ENCODE measurements at regions not wholly inside any gene's neighbourhood (a gene's known extent, or its start where the extent isn't known, plus 50 kb on each side); places are given as distances from the start of the nearest gene placed in this dataset.
"Not testable (repeated sequence)": the region's sequence is repeated elsewhere in the genome, so short reads cannot be mapped to it uniquely, and the experiment has no call there.

DNA sequence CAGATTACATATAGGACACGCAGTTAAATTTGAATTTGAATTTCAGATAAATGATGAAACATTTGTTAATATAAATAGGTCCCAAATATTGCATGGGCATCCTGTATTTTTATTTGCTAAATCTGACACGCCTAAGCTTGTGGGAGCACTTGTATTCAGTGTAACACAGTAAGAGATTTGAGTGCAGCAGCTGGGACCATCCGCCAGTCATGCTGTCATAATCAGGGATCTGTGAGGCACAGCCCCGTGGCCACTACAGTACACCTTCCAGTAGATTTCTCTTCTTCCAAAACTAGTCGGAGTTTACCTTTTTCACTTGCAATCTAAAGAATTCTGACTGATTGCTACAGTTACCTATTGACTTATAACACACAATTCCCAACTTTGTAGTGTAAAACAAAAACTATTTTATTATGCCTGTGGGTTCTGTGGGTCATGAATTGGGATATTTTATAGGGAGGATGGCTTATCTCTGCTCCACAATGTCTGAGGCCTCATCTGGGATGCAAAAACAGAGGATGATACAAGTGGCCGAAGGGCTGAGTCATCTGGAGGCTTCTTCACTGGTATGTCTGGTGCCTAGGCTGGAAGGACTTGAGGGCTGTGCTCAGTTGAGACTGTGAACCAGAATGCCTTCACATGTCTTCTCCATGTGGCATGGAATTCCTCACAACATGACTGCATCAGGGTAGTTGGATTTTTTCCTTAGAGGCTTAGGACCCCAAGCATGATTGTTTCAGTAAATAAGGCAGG, 74.1 kb downstream of the PRSS23 start:
- POLR2A ChIA-PET: no interaction called here
- Histone ChIP-seq H3K36me3 (ENCODE audit: control insufficient read depth in 2 of 2, extremely low read depth in 1 of 2, insufficient read depth in 1 of 2, low read length in 1 of 2) (no peaks in the 10 kb centered on the region), H3K27ac (ENCODE audit: low read length) (no peak overlapping the region), H3K4me3 (ENCODE audit: control insufficient read depth in 1 of 2, extremely low read depth in 1 of 2, low read length in 1 of 2) (no peak overlapping the region), H3K9me3 (no peaks in the 10 kb centered on the region), H3K4me1 (ENCODE audit: control insufficient read depth in 1 of 2, extremely low read depth in 1 of 2, insufficient read depth in 2 of 2, low read length in 2 of 2) (no peaks in the 10 kb centered on the region), H3K27me3 (replicated peaks in 1 of 2; ENCODE audit: control insufficient read depth in 2 of 2, extremely low read depth in 1 of 2, insufficient read depth in 2 of 2, low read length in 1 of 2) (no peaks in the 10 kb centered on the region)
- WGBS (ENCODE audit: insufficient coverage): 56% methylated on average over 2 of the region's 6 CpGs
- ATAC-seq (replicated peaks in 1 of 4) (no peak), DNase-seq (no peak)
- Mint-ChIP-seq H3K9me3 (no peaks in the 10 kb centered on the region), H3K27me3 (peaks cover 0 to 3% of the 10 kb centered on the region in 2 donors), H3K4me1 (no peaks in the 10 kb centered on the region), H3K27ac (no peak overlapping the region), H3K4me3 (no peak overlapping the region), H3K36me3 (no peaks in the 10 kb centered on the region)
- CTCF ChIA-PET: no interaction called here

DNA sequence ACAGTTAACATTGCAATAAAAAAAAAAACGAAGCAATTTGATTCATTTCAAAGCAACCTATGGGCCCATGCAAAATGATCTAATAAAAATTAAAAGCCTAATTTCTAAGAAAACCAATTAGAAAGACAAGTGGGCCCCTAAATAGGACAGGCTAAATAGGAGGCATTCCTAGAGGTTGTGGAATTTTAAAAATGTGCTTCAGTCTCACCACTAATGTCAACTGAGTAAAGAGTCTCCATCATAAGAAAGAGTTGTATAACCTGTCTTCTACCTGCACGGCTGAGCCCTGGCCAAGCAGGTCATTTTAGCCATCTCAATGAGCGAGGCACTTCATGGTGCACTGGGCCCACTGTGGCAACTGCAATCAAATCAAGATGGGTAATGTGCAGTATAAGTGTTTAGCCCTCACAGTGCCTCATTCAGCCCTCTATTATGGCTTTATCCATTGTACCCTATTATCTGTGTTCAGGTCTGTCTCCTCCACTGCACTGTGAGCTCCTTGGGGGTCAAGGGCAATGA, 76.4 kb downstream of the PRSS23 start:
- no peaks in the 10 kb centered on the region for H3K9me3 ChIP-seq
- H3K27ac ChIP-seq (ENCODE audit: low read length): no peak overlapping the region
- H3K27me3 ChIP-seq (replicated peaks in 1 of 2; ENCODE audit: control insufficient read depth in 2 of 2, extremely low read depth in 1 of 2, insufficient read depth in 2 of 2, low read length in 1 of 2): no peaks in the 10 kb centered on the region
- Mint-ChIP-seq H3K4me1 (no peaks in the 10 kb centered on the region), H3K4me3 (no peak overlapping the region), H3K27ac (no peak overlapping the region), H3K36me3 (no peaks in the 10 kb centered on the region), H3K27me3 (peaks cover 0 to 3% of the 10 kb centered on the region in 2 donors), H3K9me3 (no peaks in the 10 kb centered on the region)
- ATAC-seq (replicated peaks in 1 of 4) (no peak), DNase-seq (no peak)
- no peaks in the 10 kb centered on the region for H3K4me1 ChIP-seq (ENCODE audit: control insufficient read depth in 1 of 2, extremely low read depth in 1 of 2, insufficient read depth in 2 of 2, low read length in 2 of 2)
- POLR2A ChIA-PET: no interaction called here
- no peak overlapping the region for H3K4me3 ChIP-seq (ENCODE audit: control insufficient read depth in 1 of 2, extremely low read depth in 1 of 2, low read length in 1 of 2)
- H3K36me3 ChIP-seq (ENCODE audit: control insufficient read depth in 2 of 2, extremely low read depth in 1 of 2, insufficient read depth in 1 of 2, low read length in 1 of 2): no peaks in the 10 kb centered on the region
- WGBS (ENCODE audit: insufficient coverage): no CpG with 5 or more reads among the region's 3 CpGs
- CTCF ChIA-PET: no interaction called here

GRCh38 chr11:86877503-86877902, 77.2 kb downstream of the PRSS23 start:
- Histone ChIP-seq H3K4me3 (ENCODE audit: control insufficient read depth in 1 of 2, extremely low read depth in 1 of 2, low read length in 1 of 2) (no peak overlapping the region), H3K36me3 (ENCODE audit: control insufficient read depth in 2 of 2, extremely low read depth in 1 of 2, insufficient read depth in 1 of 2, low read length in 1 of 2) (no peaks in the 10 kb centered on the region), H3K4me1 (ENCODE audit: control insufficient read depth in 1 of 2, extremely low read depth in 1 of 2, insufficient read depth in 2 of 2, low read length in 2 of 2) (no peaks in the 10 kb centered on the region), H3K9me3 (no peaks in the 10 kb centered on the region), H3K27ac (ENCODE audit: low read length) (no peak overlapping the region), H3K27me3 (replicated peaks in 1 of 2; ENCODE audit: control insufficient read depth in 2 of 2, extremely low read depth in 1 of 2, insufficient read depth in 2 of 2, low read length in 1 of 2) (no peaks in the 10 kb centered on the region)
- no peaks in the 10 kb centered on the region for H3K9me3 Mint-ChIP-seq
- ChIA-PET POLR2A (no interaction called here), CTCF (no interaction called here)
- ATAC-seq (replicated peaks in 1 of 4) (no peak), DNase-seq (no peak)
- no peaks in the 10 kb centered on the region for H3K4me1 Mint-ChIP-seq
- H3K27me3 Mint-ChIP-seq: peaks cover 0 to 3% of the 10 kb centered on the region in 2 donors
- no peaks in the 10 kb centered on the region for H3K36me3 Mint-ChIP-seq
- no peak overlapping the region for H3K4me3 Mint-ChIP-seq
- no peak overlapping the region for H3K27ac Mint-ChIP-seq

GRCh38 chr11:86879241-86879640, 76.0 kb downstream of the FZD4 start:
- POLR2A ChIA-PET; H3K4me3 Mint-ChIP-seq; H3K9me3 ChIP-seq; H3K9me3 Mint-ChIP-seq; H3K27me3 Mint-ChIP-seq; DNase-seq; H3K4me3 ChIP-seq (ENCODE audit: control insufficient read depth in 1 of 2, extremely low read depth in 1 of 2, low read length in 1 of 2); H3K4me1 ChIP-seq (ENCODE audit: control insufficient read depth in 1 of 2, extremely low read depth in 1 of 2, insufficient read depth in 2 of 2, low read length in 2 of 2); ATAC-seq (replicated peaks in 1 of 4); CTCF ChIA-PET; H3K36me3 Mint-ChIP-seq; H3K27ac ChIP-seq (ENCODE audit: low read length); H3K36me3 ChIP-seq (ENCODE audit: control insufficient read depth in 2 of 2, extremely low read depth in 1 of 2, insufficient read depth in 1 of 2, low read length in 1 of 2); H3K4me1 Mint-ChIP-seq; H3K27me3 ChIP-seq (replicated peaks in 1 of 2; ENCODE audit: control insufficient read depth in 2 of 2, extremely low read depth in 1 of 2, insufficient read depth in 2 of 2, low read length in 1 of 2); H3K27ac Mint-ChIP-seq: not testable (repeated sequence)
- WGBS (ENCODE audit: insufficient coverage): no CpG with 5 or more reads among the region's 26 CpGs

GRCh38 chr11:86885311-86885710, 69.9 kb downstream of the FZD4 start:
- Mint-ChIP-seq H3K4me1 (no peaks in the 10 kb centered on the region), H3K4me3 (no peak overlapping the region), H3K36me3 (no peaks in the 10 kb centered on the region), H3K27me3 (peaks cover 23 to 27% of the 10 kb centered on the region in 2 donors), H3K27ac (no peak overlapping the region), H3K9me3 (no peaks in the 10 kb centered on the region)
- Histone ChIP-seq H3K27me3 (replicated peaks in 1 of 2; ENCODE audit: control insufficient read depth in 2 of 2, extremely low read depth in 1 of 2, insufficient read depth in 2 of 2, low read length in 1 of 2) (no peaks in the 10 kb centered on the region), H3K36me3 (ENCODE audit: control insufficient read depth in 2 of 2, extremely low read depth in 1 of 2, insufficient read depth in 1 of 2, low read length in 1 of 2) (no peaks in the 10 kb centered on the region), H3K9me3 (no peaks in the 10 kb centered on the region), H3K4me1 (ENCODE audit: control insufficient read depth in 1 of 2, extremely low read depth in 1 of 2, insufficient read depth in 2 of 2, low read length in 2 of 2) (no peaks in the 10 kb centered on the region), H3K27ac (ENCODE audit: low read length) (no peak overlapping the region), H3K4me3 (ENCODE audit: control insufficient read depth in 1 of 2, extremely low read depth in 1 of 2, low read length in 1 of 2) (no peak overlapping the region)
- 100% methylated on average over 1 of the region's 3 CpGs for WGBS (ENCODE audit: insufficient coverage)
- DNase-seq (no peak), ATAC-seq (replicated peaks in 1 of 4) (no peak)
- ChIA-PET POLR2A (no interaction called here), CTCF (no interaction called here)

DNA sequence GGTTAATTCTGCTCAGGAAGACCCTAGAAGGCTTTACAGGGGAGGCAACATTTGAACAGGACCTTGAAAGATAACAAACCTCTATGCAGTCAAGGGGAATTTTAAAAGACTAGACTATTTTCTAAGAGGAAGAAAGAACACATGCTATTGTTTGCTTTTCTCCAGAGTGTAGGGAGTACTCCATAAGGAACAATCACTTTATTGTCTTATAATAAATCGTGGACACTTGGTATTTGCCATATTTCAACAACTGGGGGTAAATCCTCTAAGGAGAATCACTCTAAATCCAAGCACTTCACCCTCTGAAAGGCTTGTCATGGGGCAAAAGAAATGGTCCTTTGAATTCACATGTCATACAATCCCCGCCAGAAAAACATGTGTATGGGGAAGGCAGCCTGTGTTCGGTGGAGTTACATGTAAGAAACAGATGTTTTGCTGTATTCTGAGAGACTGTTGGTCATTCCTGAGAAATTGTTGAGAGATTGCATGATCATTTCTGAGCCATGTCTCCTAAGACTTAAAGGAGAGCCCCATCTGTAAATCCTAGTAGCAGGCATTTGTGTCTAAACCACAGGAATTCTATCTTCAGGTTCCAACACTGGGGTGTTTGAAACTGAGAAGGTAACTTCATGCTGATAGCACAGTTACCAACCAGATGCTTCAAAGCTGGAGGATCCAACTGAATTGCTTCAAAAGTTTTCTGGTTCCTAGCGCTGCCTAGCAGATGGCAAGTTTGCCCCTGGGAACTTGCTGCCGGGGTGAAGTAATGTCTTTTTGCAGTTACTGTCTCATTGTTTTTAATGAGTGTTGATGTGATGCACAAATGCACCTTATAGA, 66.8 kb downstream of the FZD4 start:
- Histone ChIP-seq H3K27ac (ENCODE audit: low read length) (no peak overlapping the region), H3K9me3 (no peaks in the 10 kb centered on the region), H3K36me3 (ENCODE audit: control insufficient read depth in 2 of 2, extremely low read depth in 1 of 2, insufficient read depth in 1 of 2, low read length in 1 of 2) (no peaks in the 10 kb centered on the region), H3K4me3 (ENCODE audit: control insufficient read depth in 1 of 2, extremely low read depth in 1 of 2, low read length in 1 of 2) (no peak overlapping the region), H3K27me3 (replicated peaks in 1 of 2; ENCODE audit: control insufficient read depth in 2 of 2, extremely low read depth in 1 of 2, insufficient read depth in 2 of 2, low read length in 1 of 2) (no peaks in the 10 kb centered on the region), H3K4me1 (ENCODE audit: control insufficient read depth in 1 of 2, extremely low read depth in 1 of 2, insufficient read depth in 2 of 2, low read length in 2 of 2) (no peaks in the 10 kb centered on the region)
- no peaks in the 10 kb centered on the region for H3K9me3 Mint-ChIP-seq
- H3K4me3 Mint-ChIP-seq: no peak overlapping the region
- no peaks in the 10 kb centered on the region for H3K36me3 Mint-ChIP-seq
- no peak for ATAC-seq (replicated peaks in 1 of 4)
- CTCF ChIA-PET: interaction anchor here in 1 of 2 donors (0.6 kb wide), 1 partner anchor 439 kb away, joined by 6 read pairs; no protein-coding TSS in a partner anchor
- POLR2A ChIA-PET: no interaction called here
- DNase-seq: no peak
- no peaks in the 10 kb centered on the region for H3K4me1 Mint-ChIP-seq
- peaks cover 21 to 27% of the 10 kb centered on the region in 2 donors for H3K27me3 Mint-ChIP-seq
- H3K27ac Mint-ChIP-seq: no peak overlapping the region
- WGBS (ENCODE audit: insufficient coverage): 94% methylated on average over 2 of the region's 5 CpGs
